Left lung (tissue), 4 donors: ENCODE measurements at regions not wholly inside any gene's neighbourhood (a gene's known extent, or its start where the extent isn't known, plus 50 kb on each side); places are given as distances from the start of the nearest gene placed in this dataset.

Experiments used
- ATAC-seq: fragments of 200-7000 bp; cut with Tn5 transposase; one replicate; pipeline ENCODE4 v1.9.1; 2020; ENCODE audit warnings: moderate library complexity
- DNase-seq, 4 donors: peaks; one replicate each; pipeline ENCODE4 v3.0.0-alpha.2; 2013 to 2020
- H3K27ac ChIP-seq, 2 donors: fragments of 200-600 bp; sonication (generic) in 1 of 2; one replicate each; pipeline versions ENCODE4 v1.5.0 to v1.8.0; 2020 to 2021
- H3K27me3 ChIP-seq, 2 donors: fragments of 200-600 bp; sonication (generic) in 1 of 2; one replicate each; pipeline versions ENCODE4 v1.5.0 to v1.8.0; 2020 to 2021
- H3K36me3 ChIP-seq, 2 donors: fragments of 200-600 bp; sonication (generic) in 1 of 2; one replicate each; pipeline versions ENCODE4 v1.5.0 to v1.8.0; 2020 to 2021
- H3K4me1 ChIP-seq, 2 donors: fragments of 200-600 bp; one replicate each; pipeline ENCODE4 v1.8.0; 2021
- H3K4me3 ChIP-seq, 2 donors: fragments of 200-600 bp; sonication (generic) in 1 of 2; one replicate each; pipeline versions ENCODE4 v1.5.0 to v1.8.0; 2020 to 2021; ENCODE audit warnings: mild to moderate bottlenecking in 1 of 2
- H3K9me3 ChIP-seq, 2 donors: fragments of 200-600 bp; sonication (generic) in 1 of 2; one replicate each; pipeline versions ENCODE4 v1.5.0 to v1.8.0; 2020 to 2021
- intact Hi-C, 2 donors: fragments of 100-400 bp; cut with DNase I; formaldehyde crosslinking; loops; one replicate each; pipeline versions ENCODE4 v1.11.2 to v1.14.2; 2022
- TF ChIP-seq, protein P1 (sequence below), 2 donors: fragments of 200-600 bp; sonication (generic) in 1 of 2; IDR thresholded peaks; one replicate each; pipeline versions ENCODE4 v1.5.0 to v1.8.0; 2021; ENCODE audit warnings: antibody characterized with exemption in 2 of 2
- donor health status: DM: no; HTN: yes; CAD: no.
- donor health status: DM: no; HTN: no; CAD: no.

DNA sequence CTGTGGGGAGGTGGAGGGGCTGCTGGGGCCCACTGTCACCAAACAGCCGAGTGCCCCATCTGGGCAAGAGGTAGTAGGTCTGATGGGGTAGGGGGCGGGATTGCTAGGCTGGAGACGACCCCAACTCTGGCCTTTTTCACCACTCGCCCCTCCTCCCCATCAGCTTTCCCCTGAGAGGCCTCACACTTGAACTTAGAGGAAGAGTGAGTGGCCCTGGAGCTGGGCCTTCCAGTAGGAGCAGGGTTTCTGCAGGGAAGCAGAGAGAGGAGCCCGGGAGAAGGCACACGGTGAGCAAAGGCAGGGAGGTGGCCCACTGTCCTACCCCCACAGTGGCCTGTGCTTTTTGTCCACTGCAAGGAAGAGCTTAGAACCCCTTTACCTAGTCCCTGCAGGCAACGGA, 111.9 kb upstream of the WNT4 start:
- Histone ChIP-seq H3K4me1 (peaks cover 28 to 39% of the 10 kb centered on the region in 2 donors), H3K36me3 (no peaks in the 10 kb centered on the region), H3K9me3 (no peaks in the 10 kb centered on the region), H3K4me3 (no peak overlapping the region), H3K27ac (peak overlapping the region in 1 of 2 donors; percentile 61), H3K27me3 (no peaks in the 10 kb centered on the region)
- TF ChIP-seq, protein P1, sequence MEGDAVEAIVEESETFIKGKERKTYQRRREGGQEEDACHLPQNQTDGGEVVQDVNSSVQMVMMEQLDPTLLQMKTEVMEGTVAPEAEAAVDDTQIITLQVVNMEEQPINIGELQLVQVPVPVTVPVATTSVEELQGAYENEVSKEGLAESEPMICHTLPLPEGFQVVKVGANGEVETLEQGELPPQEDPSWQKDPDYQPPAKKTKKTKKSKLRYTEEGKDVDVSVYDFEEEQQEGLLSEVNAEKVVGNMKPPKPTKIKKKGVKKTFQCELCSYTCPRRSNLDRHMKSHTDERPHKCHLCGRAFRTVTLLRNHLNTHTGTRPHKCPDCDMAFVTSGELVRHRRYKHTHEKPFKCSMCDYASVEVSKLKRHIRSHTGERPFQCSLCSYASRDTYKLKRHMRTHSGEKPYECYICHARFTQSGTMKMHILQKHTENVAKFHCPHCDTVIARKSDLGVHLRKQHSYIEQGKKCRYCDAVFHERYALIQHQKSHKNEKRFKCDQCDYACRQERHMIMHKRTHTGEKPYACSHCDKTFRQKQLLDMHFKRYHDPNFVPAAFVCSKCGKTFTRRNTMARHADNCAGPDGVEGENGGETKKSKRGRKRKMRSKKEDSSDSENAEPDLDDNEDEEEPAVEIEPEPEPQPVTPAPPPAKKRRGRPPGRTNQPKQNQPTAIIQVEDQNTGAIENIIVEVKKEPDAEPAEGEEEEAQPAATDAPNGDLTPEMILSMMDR (IDR thresholded peaks at IDR 0.05), result no peak
- intact Hi-C loops, result no loop called here
- DNase-seq, result no peak
- ATAC-seq, result peak; percentile 59

DNA sequence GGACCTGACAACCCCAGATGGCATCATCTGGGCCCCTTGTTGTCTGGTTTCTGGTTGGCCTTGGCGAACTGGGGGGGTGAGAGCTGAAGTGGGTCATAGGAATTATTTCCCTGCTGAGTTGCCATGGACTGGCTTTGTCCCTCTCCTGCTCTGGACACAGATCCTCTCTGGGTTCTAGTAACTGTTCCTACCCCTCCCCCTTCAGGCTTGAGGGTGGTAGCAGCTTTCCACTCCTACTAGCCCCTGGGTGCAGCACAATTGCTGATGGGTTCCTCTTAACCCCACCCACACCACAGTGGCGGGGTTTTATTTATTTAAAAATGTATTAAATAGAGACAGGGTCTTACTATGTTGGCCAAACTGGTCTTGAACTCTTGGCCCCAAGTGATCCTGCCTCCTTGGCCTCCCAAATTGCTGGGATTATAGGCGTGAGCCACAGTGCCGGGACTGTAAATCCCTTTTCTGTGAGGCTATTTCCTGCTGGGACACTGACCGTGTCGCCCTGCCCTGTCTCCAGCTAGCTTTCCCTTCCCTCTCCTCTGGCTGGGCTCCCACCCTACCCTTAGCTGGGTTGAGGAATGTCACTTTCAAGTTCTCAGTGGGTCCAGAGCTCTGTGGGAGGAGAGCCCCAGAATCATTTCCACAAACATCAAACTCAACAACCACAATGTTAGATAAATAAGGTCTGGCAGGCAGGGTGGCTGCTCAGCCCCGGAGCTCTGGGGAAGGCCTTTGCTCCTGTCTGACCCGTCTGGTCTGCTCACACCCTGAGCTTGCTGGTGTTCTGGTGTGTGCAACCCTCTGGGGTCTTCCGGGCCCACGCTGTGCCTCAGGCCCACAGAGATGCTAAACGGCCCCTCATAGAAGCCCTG, 112.7 kb upstream of the WNT4 start:
- no peaks in the 10 kb centered on the region for H3K36me3 ChIP-seq
- intact Hi-C loops, result no loop called here
- peak overlapping the region; percentile 14 to 61 for H3K27ac ChIP-seq
- ATAC-seq (peak; percentile 2), DNase-seq (peak in 1 of 4 donors; percentile 56)
- TF ChIP-seq, protein P1 (IDR thresholded peaks at IDR 0.05), result no peak
- H3K4me3 ChIP-seq, result no peak overlapping the region
- peaks cover 28 to 42% of the 10 kb centered on the region in 2 donors for H3K4me1 ChIP-seq
- H3K9me3 ChIP-seq, result no peaks in the 10 kb centered on the region
- H3K27me3 ChIP-seq, result no peaks in the 10 kb centered on the region

DNA sequence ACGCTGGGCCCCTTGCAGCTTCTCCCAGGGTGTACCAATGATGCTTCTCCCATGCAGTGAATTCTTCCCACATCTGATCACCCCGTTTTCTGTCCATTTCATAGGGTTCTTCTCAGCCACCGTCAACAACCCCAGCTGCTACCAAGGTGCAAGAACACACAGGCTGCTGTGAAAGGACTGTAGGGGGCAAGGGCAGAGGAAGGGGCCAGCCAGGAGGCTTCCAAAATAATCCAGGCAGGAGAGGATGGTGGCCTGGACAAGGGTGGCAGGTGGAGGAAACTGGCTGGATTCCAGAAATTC, 113.3 kb upstream of the WNT4 start:
- peaks cover 28 to 42% of the 10 kb centered on the region in 2 donors for H3K4me1 ChIP-seq
- TF ChIP-seq, protein P1 (IDR thresholded peaks at IDR 0.05), result no peak
- H3K36me3 ChIP-seq, result no peaks in the 10 kb centered on the region
- H3K27ac ChIP-seq, result peak overlapping the region in 1 of 2 donors; percentile 61
- no peak for ATAC-seq
- H3K9me3 ChIP-seq, result no peaks in the 10 kb centered on the region
- H3K4me3 ChIP-seq, result no peak overlapping the region
- intact Hi-C loops, result no loop called here
- no peaks in the 10 kb centered on the region for H3K27me3 ChIP-seq
- no peak for DNase-seq

DNA sequence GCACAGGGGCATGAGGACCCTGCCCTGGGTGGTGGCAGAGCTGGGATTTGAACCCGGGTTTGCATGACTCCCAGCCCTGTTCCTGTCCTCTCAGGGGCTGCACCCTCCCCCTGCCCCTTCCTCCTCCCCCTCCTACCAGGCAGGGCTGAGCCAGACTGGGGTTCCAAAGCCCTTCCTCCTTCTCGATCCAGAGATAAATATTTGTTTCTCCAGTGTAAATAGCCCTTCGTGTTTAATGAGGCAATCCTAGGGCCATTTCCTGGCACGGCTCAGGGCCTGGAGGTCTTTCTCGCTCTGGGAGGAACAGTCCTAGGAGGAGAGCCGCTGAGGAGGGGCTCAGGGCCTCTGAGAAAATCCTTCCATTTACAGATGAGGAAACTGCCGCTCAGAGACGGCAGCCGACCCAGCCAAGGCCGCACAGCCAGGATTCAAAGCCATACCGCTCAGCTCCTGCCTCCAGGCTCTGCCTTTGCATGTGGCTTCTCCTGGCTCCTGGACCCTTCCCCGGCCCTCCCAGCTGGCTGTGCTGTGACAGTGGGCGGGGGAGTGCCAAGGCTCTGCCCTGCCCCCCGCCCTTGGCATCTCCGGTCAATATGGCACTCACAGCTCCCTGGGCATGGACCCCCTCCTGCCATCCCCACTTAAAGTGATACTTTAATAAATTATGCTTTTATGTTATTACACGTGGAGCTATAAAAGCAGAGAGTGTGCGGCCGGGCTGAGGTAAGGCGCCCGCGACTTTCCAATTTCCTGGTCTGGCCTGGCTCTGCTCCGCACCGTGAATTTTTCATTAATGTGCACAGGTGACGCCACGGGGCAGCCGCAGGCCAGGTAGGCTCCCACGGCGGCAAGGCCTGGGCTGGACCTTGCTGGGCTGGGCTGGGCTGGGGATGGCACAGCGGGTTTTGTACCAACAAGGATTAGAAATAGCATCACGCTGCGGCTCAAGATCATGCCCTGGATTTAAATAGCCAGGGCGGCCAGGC, 114.7 kb upstream of the WNT4 start:
- Histone ChIP-seq H3K4me3 (no peak overlapping the region), H3K27ac (peak overlapping the region; percentile 39 to 46), H3K36me3 (no peaks in the 10 kb centered on the region), H3K27me3 (no peaks in the 10 kb centered on the region), H3K9me3 (no peaks in the 10 kb centered on the region), H3K4me1 (peaks cover 28 to 42% of the 10 kb centered on the region in 2 donors)
- TF ChIP-seq, protein P1 (IDR thresholded peaks at IDR 0.05), result no peak
- ATAC-seq (peak; percentile 30), DNase-seq (peak in 2 of 4 donors; percentile 62 to 65)
- intact Hi-C loops, result no loop called here

DNA sequence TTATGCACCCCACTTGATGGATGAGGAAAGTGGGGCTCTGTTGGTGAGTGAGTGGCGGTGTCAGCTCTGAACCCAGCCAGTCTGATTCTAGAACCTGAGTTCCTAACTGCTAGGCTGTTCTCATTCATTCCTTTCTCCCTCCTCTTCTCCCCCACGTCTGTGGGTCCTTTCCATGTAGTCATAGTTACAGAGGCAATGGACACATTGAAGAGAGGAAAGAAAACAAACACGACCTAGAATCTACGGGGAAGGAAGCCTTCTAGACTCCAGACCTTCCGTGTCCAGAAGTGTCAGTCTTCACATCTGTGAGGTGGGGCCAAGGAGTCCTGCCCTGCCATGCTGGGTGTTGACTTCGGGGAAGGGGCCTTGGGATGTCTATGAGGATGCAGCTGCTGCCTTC, 115.8 kb upstream of the WNT4 start:
- intact Hi-C loops, result no loop called here
- ATAC-seq, result no peak
- Histone ChIP-seq H3K9me3 (no peaks in the 10 kb centered on the region), H3K4me3 (no peak overlapping the region), H3K27ac (no peak overlapping the region), H3K36me3 (no peaks in the 10 kb centered on the region), H3K27me3 (no peaks in the 10 kb centered on the region), H3K4me1 (peaks cover 28 to 42% of the 10 kb centered on the region in 2 donors)
- TF ChIP-seq, protein P1 (IDR thresholded peaks at IDR 0.05), result no peak
- DNase-seq, result no peak
